AML-193 (cell line): ENCODE measurements at regions not wholly inside any gene's neighbourhood (a gene's known extent, or its start where the extent isn't known, plus 50 kb on each side); places are given as distances from the start of the nearest gene placed in this dataset.

Experiments used
- DNase-seq, 2 experiments: peaks; one replicate each; lab custom pipeline; 2025; lab: John Stamatoyannopoulos, UW

GRCh38 chr2:120425014-120425413, 79.1 kb downstream of the INHBB start:
- no peak for DNase-seq

GRCh38 chr2:120428748-120429147, 82.8 kb downstream of the INHBB start:
- no peak for DNase-seq

- DNase-seq = no peak
These were observed 83.9 kb downstream of the INHBB start for GRCh38 chr2:120429586-120430500.

GRCh38 chr2:120430501-120430830, 84.5 kb downstream of the INHBB start:
- no peak for DNase-seq

GRCh38 chr2:120430957-120431356, 85.0 kb downstream of the INHBB start:
- DNase-seq = no peak

- no peak for DNase-seq
These were observed 85.7 kb downstream of the INHBB start for GRCh38 chr2:120431386-120432292.

- DNase-seq = no peak
These were observed 86.5 kb downstream of the INHBB start for GRCh38 chr2:120432293-120432975.

GRCh38 chr2:120432976-120433815, 87.3 kb downstream of the INHBB start:
- DNase-seq = no peak

GRCh38 chr2:120433816-120434290, 87.9 kb downstream of the INHBB start:
- no peak for DNase-seq

GRCh38 chr2:120434492-120435308, 88.8 kb downstream of the INHBB start:
- DNase-seq = no peak

GRCh38 chr2:120435671-120436459, 89.9 kb downstream of the INHBB start:
- DNase-seq = no peak

GRCh38 chr2:120436460-120436739, 90.5 kb downstream of the INHBB start:
- DNase-seq = no peak

GRCh38 chr2:120436885-120437603, 91.1 kb downstream of the INHBB start:
- DNase-seq = peak in 1 of 2 experiments; percentile 19

GRCh38 chr2:120437604-120438000, 91.7 kb downstream of the INHBB start:
- DNase-seq = no peak

GRCh38 chr2:120438301-120439066, 92.5 kb downstream of the INHBB start:
- no peak for DNase-seq

GRCh38 chr2:120439067-120439368, 93.1 kb downstream of the INHBB start:
- no peak for DNase-seq

GRCh38 chr2:120439637-120440384, 93.9 kb downstream of the INHBB start:
- DNase-seq = no peak
